Naive thymus-derived CD4-positive, alpha-beta T cell (primary cell): ENCODE measurements at regions not wholly inside any gene's neighbourhood (a gene's known extent, or its start where the extent isn't known, plus 50 kb on each side); places are given as distances from the start of the nearest gene placed in this dataset.
"Not testable (repeated sequence)": the region's sequence is repeated elsewhere in the genome, so short reads cannot be mapped to it uniquely, and the experiment has no call there.

ENCODE experiments used
- ATAC-seq: fragments of 150-1000 bp; cut with Tn5 transposase; 2 replicates; pipeline ENCODE4 v1.10.0; 2021; ENCODE audit warnings: mild to moderate bottlenecking, moderate library complexity
- CTCF ChIA-PET: fragments of 350-600 bp; sonication (Branson Sonifier 250); formaldehyde crosslinking; loops from one replicate; lab custom pipeline; 2021; ENCODE audit warnings: antibody characterized with exemption; lab: Charles Lee
- POLR2A ChIA-PET: fragments of 350-600 bp; sonication (Branson Sonifier 250); formaldehyde crosslinking; loops from one replicate; lab custom pipeline; 2021; ENCODE audit warnings: antibody characterized with exemption, inconsistent platforms; lab: Charles Lee
- DNase-seq, 9 donors: peaks; one replicate each; pipeline versions ENCODE4 v3.0.0 to v3.0.0-alpha.2; 2020 to 2022; ENCODE audit warnings: mixed read lengths in 1 of 9
- H3K27ac ChIP-seq: one replicate; pipeline ENCODE4 v1.7.0; 2013; ENCODE audit warnings: mild to moderate bottlenecking, low read depth, low read length, moderate library complexity
- H3K27me3 ChIP-seq, 2 donors: one replicate each; pipeline ENCODE4 v1.7.0; 2013; ENCODE audit warnings: low read length in 2 of 2, mild to moderate bottlenecking in 2 of 2, moderate library complexity in 2 of 2; ENCODE audit not compliant: control insufficient read depth in 2 of 2, insufficient read depth in 2 of 2
- H3K36me3 ChIP-seq, 3 experiments: 1 replicate in 2 of 3; 2 replicates in 1 of 3; pipeline ENCODE4 v1.7.0; 2013; ENCODE audit warnings: low read length in 3 of 3, mild to moderate bottlenecking in 3 of 3, moderate library complexity in 1 of 3; ENCODE audit not compliant: insufficient read depth in 3 of 3, control insufficient read depth in 2 of 3
- H3K4me1 ChIP-seq, 2 donors: one replicate each; pipeline ENCODE4 v1.7.0; 2013; ENCODE audit warnings: low read length in 2 of 2, mild to moderate bottlenecking in 2 of 2, moderate library complexity in 1 of 2; ENCODE audit not compliant: control insufficient read depth in 2 of 2, insufficient read depth in 2 of 2
- H3K4me3 ChIP-seq: 2 replicates; pipeline ENCODE4 v1.7.0; 2013; ENCODE audit warnings: mild to moderate bottlenecking, low read length
- H3K9me3 ChIP-seq, 3 experiments: 1 replicate in 2 of 3; 2 replicates in 1 of 3; pipeline ENCODE4 v1.7.0; 2013; ENCODE audit warnings: low read length in 3 of 3; ENCODE audit not compliant: control insufficient read depth in 2 of 3
- H3K27ac Mint-ChIP-seq, 9 donors: one replicate each; pipeline ENCODE4 v1.8.0; 2020 to 2022; ENCODE audit warnings: mixed read lengths in 9 of 9, mild to moderate bottlenecking in 8 of 9, moderate library complexity in 5 of 9, inconsistent platforms in 2 of 9
- H3K27me3 Mint-ChIP-seq, 5 donors: one replicate each; pipeline ENCODE4 v1.8.0; 2021 to 2022; ENCODE audit warnings: mixed read lengths in 5 of 5, mild to moderate bottlenecking in 1 of 5
- H3K36me3 Mint-ChIP-seq, 5 donors: one replicate each; pipeline ENCODE4 v1.8.0; 2020 to 2022; ENCODE audit warnings: mixed read lengths in 5 of 5, mild to moderate bottlenecking in 3 of 5, inconsistent platforms in 1 of 5
- H3K4me1 Mint-ChIP-seq, 7 donors: one replicate each; pipeline ENCODE4 v1.8.0; 2020 to 2022; ENCODE audit warnings: mixed read lengths in 7 of 7, mild to moderate bottlenecking in 3 of 7, inconsistent platforms in 1 of 7
- H3K4me3 Mint-ChIP-seq, 10 donors: one replicate each; pipeline ENCODE4 v1.8.0; 2020 to 2022; ENCODE audit warnings: mild to moderate bottlenecking in 10 of 10, mixed read lengths in 10 of 10, moderate library complexity in 6 of 10, inconsistent platforms in 2 of 10
- H3K9me3 Mint-ChIP-seq, 11 donors: one replicate each; pipeline ENCODE4 v1.8.0; 2020 to 2022; ENCODE audit warnings: mixed read lengths in 11 of 11, mild to moderate bottlenecking in 4 of 11, inconsistent platforms in 1 of 11, moderate library complexity in 1 of 11
- intact Hi-C, 2 donors: fragments of 100-400 bp; cut with micrococcal nuclease; formaldehyde crosslinking; loops; one replicate each; pipeline ENCODE4 v1.15.1; 2023

DNA sequence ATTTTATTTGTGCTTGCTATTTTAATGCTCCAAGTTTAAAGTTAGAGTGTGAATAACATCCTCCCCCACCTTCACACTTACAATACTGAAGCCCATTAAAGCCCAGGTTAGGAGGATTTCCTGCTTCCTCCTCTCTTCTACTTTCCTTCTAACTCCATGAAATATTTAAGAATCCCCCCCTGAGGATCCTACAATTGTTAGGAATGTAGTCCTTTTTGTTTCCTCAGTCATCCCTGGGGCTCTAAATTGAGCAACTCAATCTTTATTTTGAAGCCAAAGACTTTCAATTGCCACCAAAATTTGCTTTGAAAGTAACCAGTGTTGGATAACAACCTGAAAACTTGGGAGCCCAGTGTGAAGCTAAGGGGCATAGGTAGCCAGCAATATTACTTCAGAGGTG, 276.9 kb downstream of the FAM47A start:
- Mint-ChIP-seq H3K9me3 (peaks cover 0 to 8% (median 0%) of the 10 kb centered on the region in 11 donors), H3K27ac (no peak overlapping the region), H3K4me3 (no peak overlapping the region), H3K36me3 (no peaks in the 10 kb centered on the region), H3K27me3 (no peaks in the 10 kb centered on the region), H3K4me1 (no peaks in the 10 kb centered on the region)
- DNase-seq (no peak), ATAC-seq (no peak)
- Histone ChIP-seq H3K27ac (no peak overlapping the region), H3K9me3 (no peaks in the 10 kb centered on the region), H3K4me1 (no peaks in the 10 kb centered on the region), H3K36me3 (no peaks in the 10 kb centered on the region), H3K27me3 (no peaks in the 10 kb centered on the region), H3K4me3 (no peak overlapping the region)
- ChIA-PET POLR2A (no interaction called here), CTCF (no interaction called here)
- intact Hi-C loops = no loop called here

DNA sequence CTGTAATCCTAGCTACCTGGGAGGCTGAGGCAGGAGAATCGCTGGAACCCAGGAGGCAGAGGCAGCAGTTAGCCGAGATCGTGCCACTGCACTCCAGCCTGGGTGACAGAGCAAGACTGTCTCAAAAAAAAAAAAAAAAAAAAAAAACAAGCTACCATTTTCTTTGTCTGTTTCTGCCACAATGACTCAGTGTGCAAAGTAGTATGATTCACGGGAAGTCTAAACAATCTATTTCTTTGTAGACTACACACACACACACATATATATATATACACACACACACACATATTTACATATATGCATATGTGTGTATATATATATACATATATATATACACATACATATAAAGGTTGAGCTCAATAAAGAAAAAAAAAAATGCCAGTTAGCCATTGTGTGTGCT, 280.0 kb downstream of the FAM47A start:
- POLR2A ChIA-PET, H3K4me1 Mint-ChIP-seq, DNase-seq, H3K27me3 ChIP-seq, H3K9me3 ChIP-seq, CTCF ChIA-PET, H3K4me3 Mint-ChIP-seq, H3K27ac Mint-ChIP-seq, H3K36me3 Mint-ChIP-seq, ATAC-seq, H3K27me3 Mint-ChIP-seq, intact Hi-C loops, H3K4me3 ChIP-seq, H3K36me3 ChIP-seq, H3K27ac ChIP-seq, H3K4me1 ChIP-seq: not testable (repeated sequence)
- peaks cover 0 to 10% (median 4%) of the 10 kb centered on the region in 11 donors for H3K9me3 Mint-ChIP-seq

DNA sequence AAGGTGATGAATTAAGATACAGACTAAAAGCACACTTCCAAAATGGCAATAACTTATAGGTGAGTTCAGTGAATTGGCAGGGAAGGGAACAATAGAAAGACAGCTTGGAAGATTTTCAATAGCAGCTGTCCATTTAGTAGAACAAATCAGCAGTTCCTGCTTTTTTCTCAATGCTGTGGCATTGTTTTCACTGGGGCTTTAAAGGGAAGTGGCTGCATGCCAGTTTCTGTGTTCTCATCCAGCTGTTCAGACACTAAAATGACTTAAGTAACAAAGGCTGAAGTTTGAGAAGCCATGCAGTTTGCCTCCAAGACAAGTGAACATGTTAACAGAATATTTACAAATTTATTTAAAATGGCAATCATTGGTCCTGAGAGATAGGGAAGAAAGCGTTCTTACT, 291.9 kb downstream of the FAM47A start:
- intact Hi-C loops = no loop called here
- POLR2A ChIA-PET = no interaction called here
- no peaks in the 10 kb centered on the region for H3K27me3 ChIP-seq

DNA sequence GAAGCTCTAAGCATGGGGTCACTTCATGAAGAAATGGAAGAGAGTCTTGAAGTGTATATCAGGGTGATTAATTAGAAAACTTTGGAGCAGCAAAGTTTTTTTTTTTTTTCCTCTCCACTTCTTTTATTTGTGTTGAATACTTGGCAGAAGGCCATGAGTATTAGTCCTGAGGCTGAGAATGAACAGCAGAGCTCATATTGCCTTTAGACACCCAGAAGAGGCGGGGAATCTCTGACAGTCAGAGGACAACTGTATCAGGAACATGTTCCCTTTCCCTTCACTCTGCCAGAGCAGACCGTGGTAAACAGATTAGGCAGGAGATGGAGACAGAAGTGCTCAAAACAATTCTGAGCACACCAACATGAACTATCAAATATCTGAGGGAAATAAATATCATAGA, 300.9 kb downstream of the FAM47A start:
- CTCF ChIA-PET = no interaction called here
- ATAC-seq (no peak), DNase-seq (no peak)
- POLR2A ChIA-PET = no interaction called here
- H3K9me3 ChIP-seq = no peaks in the 10 kb centered on the region
- no peaks in the 10 kb centered on the region for H3K36me3 Mint-ChIP-seq
- H3K9me3 Mint-ChIP-seq = peaks cover 2 to 31% (median 7%) of the 10 kb centered on the region in 11 donors
- no peaks in the 10 kb centered on the region for H3K27me3 Mint-ChIP-seq
- H3K27ac ChIP-seq = no peak overlapping the region
- no peaks in the 10 kb centered on the region for H3K36me3 ChIP-seq
- no peaks in the 10 kb centered on the region for H3K4me1 ChIP-seq
- intact Hi-C loops = no loop called here
- no peak overlapping the region for H3K4me3 Mint-ChIP-seq
- no peaks in the 10 kb centered on the region for H3K27me3 ChIP-seq
- no peaks in the 10 kb centered on the region for H3K4me1 Mint-ChIP-seq
- no peak overlapping the region for H3K27ac Mint-ChIP-seq
- H3K4me3 ChIP-seq = no peak overlapping the region

More for the DNA sequence above, 291.9 kb downstream of the FAM47A start:
- no peak overlapping the region for H3K4me3 Mint-ChIP-seq
- Histone ChIP-seq H3K27ac (no peak overlapping the region), H3K4me3 (no peak overlapping the region), H3K36me3 (no peaks in the 10 kb centered on the region), H3K9me3 (no peaks in the 10 kb centered on the region), H3K4me1 (no peaks in the 10 kb centered on the region)
- no peaks in the 10 kb centered on the region for H3K36me3 Mint-ChIP-seq
- H3K27me3 Mint-ChIP-seq = no peaks in the 10 kb centered on the region
- CTCF ChIA-PET = no interaction called here
- no peak for DNase-seq
- no peak for ATAC-seq
- no peaks in the 10 kb centered on the region for H3K4me1 Mint-ChIP-seq
- H3K9me3 Mint-ChIP-seq = peaks cover 0 to 6% (median 0%) of the 10 kb centered on the region in 11 donors
- no peak overlapping the region for H3K27ac Mint-ChIP-seq

DNA sequence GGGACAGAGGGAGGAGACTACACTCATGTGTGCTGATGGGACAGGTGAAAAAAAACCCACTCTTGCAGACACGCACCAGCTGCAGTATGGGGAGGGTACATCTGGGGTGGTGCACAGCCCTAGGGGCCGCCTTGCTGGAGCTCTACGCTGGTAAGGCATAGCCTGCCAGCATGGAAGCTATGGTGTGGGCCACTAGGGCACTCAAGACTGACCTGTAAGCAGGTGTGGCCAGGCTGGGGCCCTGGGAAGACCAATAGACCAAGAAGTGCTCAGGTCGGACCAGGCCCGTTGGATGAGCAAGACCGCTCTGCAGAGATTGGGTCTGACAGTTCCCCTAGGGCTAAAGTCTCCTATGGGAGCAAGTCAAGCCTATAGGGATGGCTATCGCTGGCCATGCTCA, 314.8 kb downstream of the FAM47A start:
- POLR2A ChIA-PET = no interaction called here
- H3K36me3 ChIP-seq = no peaks in the 10 kb centered on the region
- intact Hi-C loops = no loop called here
- Mint-ChIP-seq H3K4me3 (no peak overlapping the region), H3K27ac (no peak overlapping the region), H3K36me3 (no peaks in the 10 kb centered on the region), H3K4me1 (no peaks in the 10 kb centered on the region), H3K27me3 (no peaks in the 10 kb centered on the region), H3K9me3 (peaks cover 0 to 10% (median 3%) of the 10 kb centered on the region in 11 donors)
- no peak overlapping the region for H3K27ac ChIP-seq
- CTCF ChIA-PET = no interaction called here
- no peak for DNase-seq
- H3K9me3 ChIP-seq = no peaks in the 10 kb centered on the region
- H3K4me3 ChIP-seq = no peak overlapping the region
- no peak for ATAC-seq
- H3K27me3 ChIP-seq = no peaks in the 10 kb centered on the region
- no peaks in the 10 kb centered on the region for H3K4me1 ChIP-seq

DNA sequence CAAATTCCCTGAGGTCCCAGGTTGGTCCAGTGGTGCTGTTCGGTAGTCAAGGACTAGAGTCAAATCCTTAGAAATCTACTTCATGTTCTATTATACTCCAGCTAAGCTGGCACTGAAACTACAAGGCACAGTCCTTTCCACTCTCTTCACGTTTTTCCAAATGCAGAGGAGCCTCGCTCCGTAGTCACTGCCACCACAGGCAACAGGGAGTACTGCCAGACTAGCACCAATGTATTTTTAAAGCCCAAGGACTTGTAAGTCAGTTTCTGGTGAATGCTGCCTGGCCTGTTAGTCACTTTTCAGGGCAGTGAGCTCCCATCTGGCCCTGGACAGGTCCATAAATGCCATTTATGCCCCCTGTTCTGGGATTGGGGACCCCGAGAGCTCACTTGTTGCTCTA, 323.5 kb downstream of the FAM47A start:
- no peak overlapping the region for H3K4me3 ChIP-seq
- H3K27ac Mint-ChIP-seq = no peak overlapping the region
- ChIA-PET CTCF (no interaction called here), POLR2A (no interaction called here)
- H3K27ac ChIP-seq = no peak overlapping the region
- H3K4me1 ChIP-seq = no peaks in the 10 kb centered on the region
- no peaks in the 10 kb centered on the region for H3K27me3 Mint-ChIP-seq
- H3K4me3 Mint-ChIP-seq = no peak overlapping the region
- no peaks in the 10 kb centered on the region for H3K4me1 Mint-ChIP-seq
- H3K9me3 ChIP-seq = no peaks in the 10 kb centered on the region
- H3K36me3 ChIP-seq = no peaks in the 10 kb centered on the region
- H3K27me3 ChIP-seq = no peaks in the 10 kb centered on the region
- H3K36me3 Mint-ChIP-seq = no peaks in the 10 kb centered on the region
- DNase-seq (no peak), ATAC-seq (no peak)
- peaks cover 3 to 24% (median 4%) of the 10 kb centered on the region in 11 donors for H3K9me3 Mint-ChIP-seq
- intact Hi-C loops = no loop called here

DNA sequence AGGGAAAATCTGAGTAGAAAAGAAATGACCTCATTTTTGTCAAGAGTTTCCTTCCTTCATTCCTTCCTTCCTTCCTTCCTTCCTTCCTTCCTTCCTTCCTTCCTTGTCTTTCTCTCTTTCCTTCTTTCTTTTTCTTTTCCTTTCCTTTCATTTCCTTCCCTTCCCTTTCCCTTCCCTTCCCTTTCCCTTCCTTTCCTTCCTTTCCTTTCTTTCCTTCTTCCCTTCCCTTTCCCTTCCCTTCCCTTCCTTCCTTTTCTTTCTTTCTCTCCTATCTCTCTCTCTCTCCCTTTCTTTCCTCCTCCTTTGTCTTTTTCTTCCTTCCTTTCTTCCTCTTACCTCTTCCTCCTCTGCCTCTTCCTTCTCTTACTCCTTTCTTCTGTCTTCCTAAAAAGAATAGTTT, 347.6 kb downstream of the FAM47A start:
- no peaks in the 10 kb centered on the region for H3K4me1 Mint-ChIP-seq
- H3K9me3 Mint-ChIP-seq = peaks cover 0 to 4% (median 3%) of the 10 kb centered on the region in 11 donors
- no peaks in the 10 kb centered on the region for H3K36me3 Mint-ChIP-seq
- no peaks in the 10 kb centered on the region for H3K27me3 Mint-ChIP-seq
- CTCF ChIA-PET = no interaction called here
- Histone ChIP-seq H3K4me1 (no peaks in the 10 kb centered on the region), H3K27ac (no peak overlapping the region), H3K9me3 (no peaks in the 10 kb centered on the region), H3K4me3 (no peak overlapping the region), H3K27me3 (no peaks in the 10 kb centered on the region), H3K36me3 (no peaks in the 10 kb centered on the region)
- ATAC-seq (no peak), DNase-seq (no peak)
- intact Hi-C loops = no loop called here
- no peak overlapping the region for H3K4me3 Mint-ChIP-seq
- POLR2A ChIA-PET = no interaction called here
- no peak overlapping the region for H3K27ac Mint-ChIP-seq
